Fibroblast of skin of left quadriceps (primary cell): ENCODE measurements at regions not wholly inside any gene's neighbourhood (a gene's known extent, or its start where the extent isn't known, plus 50 kb on each side); places are given as distances from the start of the nearest gene placed in this dataset.
"Not testable (repeated sequence)": the region's sequence is repeated elsewhere in the genome, so short reads cannot be mapped to it uniquely, and the experiment has no call there.

ENCODE experiments used
- DNase-seq, 2 experiments: peaks; one replicate each; pipeline ENCODE4 v3.0.0-alpha.2; 2013; ENCODE audit warnings: low read depth in 2 of 2

GRCh38 chr6:133047706-133048105, 193.5 kb upstream of the EYA4 start:
- DNase-seq = no peak

- no peak for DNase-seq
Measured at GRCh38 chr6:133051240-133051639, 189.9 kb upstream of the EYA4 start.

- no peak for DNase-seq
Measured at GRCh38 chr6:133052465-133052864, 188.7 kb upstream of the EYA4 start.

- DNase-seq = no peak
Measured at GRCh38 chr6:133055441-133055966, 185.7 kb upstream of the EYA4 start.

- no peak for DNase-seq
Measured at GRCh38 chr6:133057352-133057751, 183.8 kb upstream of the EYA4 start.

- no peak for DNase-seq
Measured at GRCh38 chr6:133062077-133062476, 179.1 kb upstream of the EYA4 start.

GRCh38 chr6:133062696-133063306, 178.4 kb upstream of the EYA4 start:
- DNase-seq = no peak

GRCh38 chr6:133067960-133068359, 173.2 kb upstream of the EYA4 start:
- no peak for DNase-seq

- DNase-seq = no peak
Measured at GRCh38 chr6:133070410-133071043, 170.6 kb upstream of the EYA4 start.

GRCh38 chr6:133079901-133080300, 161.3 kb upstream of the EYA4 start:
- DNase-seq = no peak

- no peak for DNase-seq
Measured at GRCh38 chr6:133083248-133083967, 157.7 kb upstream of the EYA4 start.

GRCh38 chr6:133085471-133085870, 155.7 kb upstream of the EYA4 start:
- DNase-seq = no peak

- no peak for DNase-seq
Measured at GRCh38 chr6:133085896-133086295, 155.3 kb upstream of the EYA4 start.

GRCh38 chr6:133088931-133089695, 152.0 kb upstream of the EYA4 start:
- no peak for DNase-seq

- no peak for DNase-seq
Measured at GRCh38 chr6:133092199-133092598, 149.0 kb upstream of the EYA4 start.

GRCh38 chr6:133092771-133093170, 148.4 kb upstream of the EYA4 start:
- no peak for DNase-seq

GRCh38 chr6:133093211-133093610, 147.9 kb upstream of the EYA4 start:
- DNase-seq = not testable (repeated sequence)

- no peak for DNase-seq
Measured at GRCh38 chr6:133093956-133094355, 147.2 kb upstream of the EYA4 start.

- DNase-seq = no peak
Measured at GRCh38 chr6:133097208-133097607, 143.9 kb upstream of the EYA4 start.

- peak; percentile 78 for DNase-seq
Measured at GRCh38 chr6:133099573-133099972, 141.6 kb upstream of the EYA4 start.

GRCh38 chr6:133100865-133101264, 140.3 kb upstream of the EYA4 start:
- no peak for DNase-seq

- DNase-seq = no peak
Measured at GRCh38 chr6:133101790-133102189, 139.4 kb upstream of the EYA4 start.
